AG04449 (cell line): ENCODE measurements at regions not wholly inside any gene's neighbourhood (a gene's known extent, or its start where the extent isn't known, plus 50 kb on each side); places are given as distances from the start of the nearest gene placed in this dataset.

Experiments used
- CTCF ChIA-PET: fragments of 350-600 bp; formaldehyde crosslinking; extraction: SDS; loops from one replicate; lab custom pipeline; 2021; ENCODE audit warnings: antibody characterized with exemption; lab: Yijun Ruan, JAX
- POLR2A ChIA-PET: fragments of 400-600, 350-600 bp; formaldehyde crosslinking; extraction: SDS; loops from one replicate; lab custom pipeline; 2020; ENCODE audit warnings: antibody characterized with exemption, inconsistent platforms; lab: Yijun Ruan, JAX
- DNase-seq: peaks from one replicate; pipeline ENCODE4 v3.0.0-alpha.2; 2010; ENCODE audit warnings: low read depth, low spot score
- H3K4me3 ChIP-seq: 2 replicates; pipeline ENCODE4 v1.5.1; 2011; ENCODE audit warnings: low read depth, mild to moderate bottlenecking, control low read depth, low read length
- CTCF ChIP-seq: IDR thresholded peaks from one replicate; pipeline ENCODE4 v1.5.1; 2011; ENCODE audit warnings: mild to moderate bottlenecking, moderate library complexity, low read length, control low read depth, inconsistent platforms; ENCODE audit not compliant: insufficient read depth; ENCODE audit errors: missing control alignments

- no peak for DNase-seq
- POLR2A ChIA-PET: no interaction called here
- CTCF ChIA-PET: no interaction called here
- H3K4me3 ChIP-seq: no peak overlapping the region
- no peak for TF ChIP-seq CTCF
Measured at GRCh38 chr6:145312481-145312880, 422.8 kb downstream of the EPM2A start.

- ChIA-PET CTCF (no interaction called here), POLR2A (no interaction called here)
- no peak overlapping the region for H3K4me3 ChIP-seq
- no peak for DNase-seq
- TF ChIP-seq CTCF: no peak
Measured at GRCh38 chr6:145313041-145313855, 422.1 kb downstream of the EPM2A start.

- DNase-seq: no peak
- TF ChIP-seq CTCF: no peak
- CTCF ChIA-PET: no interaction called here
- no peak overlapping the region for H3K4me3 ChIP-seq
- POLR2A ChIA-PET: no interaction called here
Measured at GRCh38 chr6:145315982-145316600, 419.2 kb downstream of the EPM2A start.

- TF ChIP-seq CTCF: no peak
- POLR2A ChIA-PET: no interaction called here
Measured at GRCh38 chr6:145318952-145319351, 416.4 kb downstream of the EPM2A start.

GRCh38 chr6:145319605-145320004, 415.7 kb downstream of the EPM2A start:
- CTCF ChIA-PET: no interaction called here
- TF ChIP-seq CTCF: no peak
- H3K4me3 ChIP-seq: no peak overlapping the region
- POLR2A ChIA-PET: no interaction called here
- no peak for DNase-seq

More at GRCh38 chr6:145318952-145319351, 416.4 kb downstream of the EPM2A start:
- H3K4me3 ChIP-seq: no peak overlapping the region
- CTCF ChIA-PET: no interaction called here
- no peak for DNase-seq

GRCh38 chr6:145323646-145324045, 411.7 kb downstream of the EPM2A start:
- DNase-seq: no peak
- no peak overlapping the region for H3K4me3 ChIP-seq
- POLR2A ChIA-PET: no interaction called here
- CTCF ChIA-PET: no interaction called here
- TF ChIP-seq CTCF: no peak
